AG09319 (cell line): ENCODE measurements at regions not wholly inside any gene's neighbourhood (a gene's known extent, or its start where the extent isn't known, plus 50 kb on each side); places are given as distances from the start of the nearest gene placed in this dataset.

Source experiments
- DNase-seq: peaks from one replicate; pipeline ENCODE4 v3.0.0-alpha.2; 2010; ENCODE audit warnings: low read depth; ENCODE audit errors: extremely low read depth
- TF ChIP-seq, protein P1 (sequence below): IDR thresholded peaks from 2 replicates; pipeline ENCODE4 v1.5.1; 2011; ENCODE audit warnings: low read depth, mild to moderate bottlenecking, inconsistent platforms, low read length, moderate library complexity

DNA sequence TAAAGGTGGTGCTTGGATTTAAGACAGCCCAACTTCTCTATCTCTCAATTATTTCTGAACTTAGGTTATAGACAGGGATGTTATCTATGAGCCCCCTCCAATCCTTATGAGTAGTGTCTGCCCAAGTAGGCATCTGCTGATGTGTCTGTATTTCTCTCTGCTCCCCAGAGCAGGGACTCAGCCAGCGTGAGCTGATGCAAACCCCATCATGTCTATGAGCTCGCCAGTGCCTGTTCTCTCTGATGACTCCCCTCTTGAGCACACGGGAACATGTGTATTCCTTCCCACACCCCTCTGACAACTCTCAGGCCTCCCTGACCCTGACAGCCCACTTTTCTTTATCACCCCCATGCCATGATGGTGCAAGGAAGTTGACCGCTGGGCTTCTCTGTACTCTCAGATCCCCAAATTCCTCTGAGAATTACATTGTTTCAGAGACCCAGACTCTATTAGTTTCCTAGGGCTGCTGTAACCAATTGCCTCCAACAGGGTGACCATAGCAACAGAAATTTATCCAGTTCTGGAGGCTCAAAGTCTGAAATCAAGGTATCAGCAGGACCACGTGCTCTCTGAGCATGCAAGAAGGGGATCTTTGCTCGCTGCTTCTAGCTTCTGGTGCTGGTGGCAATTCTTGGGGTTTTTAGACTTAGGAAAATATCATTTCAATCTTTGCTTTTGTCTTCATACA, 73.5 kb upstream of the ST8SIA2 start:
- DNase-seq: no peak
- TF ChIP-seq, protein P1, sequence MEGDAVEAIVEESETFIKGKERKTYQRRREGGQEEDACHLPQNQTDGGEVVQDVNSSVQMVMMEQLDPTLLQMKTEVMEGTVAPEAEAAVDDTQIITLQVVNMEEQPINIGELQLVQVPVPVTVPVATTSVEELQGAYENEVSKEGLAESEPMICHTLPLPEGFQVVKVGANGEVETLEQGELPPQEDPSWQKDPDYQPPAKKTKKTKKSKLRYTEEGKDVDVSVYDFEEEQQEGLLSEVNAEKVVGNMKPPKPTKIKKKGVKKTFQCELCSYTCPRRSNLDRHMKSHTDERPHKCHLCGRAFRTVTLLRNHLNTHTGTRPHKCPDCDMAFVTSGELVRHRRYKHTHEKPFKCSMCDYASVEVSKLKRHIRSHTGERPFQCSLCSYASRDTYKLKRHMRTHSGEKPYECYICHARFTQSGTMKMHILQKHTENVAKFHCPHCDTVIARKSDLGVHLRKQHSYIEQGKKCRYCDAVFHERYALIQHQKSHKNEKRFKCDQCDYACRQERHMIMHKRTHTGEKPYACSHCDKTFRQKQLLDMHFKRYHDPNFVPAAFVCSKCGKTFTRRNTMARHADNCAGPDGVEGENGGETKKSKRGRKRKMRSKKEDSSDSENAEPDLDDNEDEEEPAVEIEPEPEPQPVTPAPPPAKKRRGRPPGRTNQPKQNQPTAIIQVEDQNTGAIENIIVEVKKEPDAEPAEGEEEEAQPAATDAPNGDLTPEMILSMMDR: no peak

DNA sequence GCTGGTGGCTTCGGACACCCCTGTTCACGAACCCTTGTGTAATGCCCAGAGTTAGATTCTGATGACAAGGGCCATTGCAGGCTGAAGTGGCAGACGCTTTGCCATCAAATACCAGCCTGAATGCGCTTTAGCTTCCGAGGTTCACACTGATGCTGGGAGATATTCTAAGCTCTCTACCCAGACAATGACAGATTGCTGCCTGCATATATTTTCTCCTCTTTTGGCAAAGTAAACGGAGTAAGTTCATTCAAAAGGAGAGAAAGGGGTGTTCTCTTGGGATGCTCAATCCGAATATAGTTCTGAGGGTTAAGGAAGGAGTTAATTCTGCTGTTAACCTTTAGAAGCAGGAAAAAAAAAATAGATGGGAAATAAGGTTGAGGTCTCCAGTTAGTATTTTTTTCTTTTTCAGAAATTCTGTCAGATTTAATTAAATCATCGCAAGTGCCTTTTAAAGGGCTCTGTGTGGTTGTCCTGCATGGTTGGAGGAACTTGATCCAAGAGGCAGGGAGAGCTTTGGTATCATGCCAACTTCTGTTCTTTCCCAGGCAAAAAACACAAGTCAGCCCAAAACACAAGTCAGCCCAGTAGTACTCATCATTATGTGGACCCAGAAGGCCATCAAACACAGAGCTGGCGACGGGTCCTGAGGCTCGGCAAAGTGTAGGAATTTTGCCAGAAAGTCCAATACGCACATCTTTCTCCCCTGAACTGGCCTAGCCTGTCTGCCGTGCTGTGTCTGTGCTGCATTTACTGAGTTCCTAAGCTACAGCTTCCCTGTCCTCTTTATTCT, 70.9 kb upstream of the ST8SIA2 start:
- TF ChIP-seq, protein P1: no peak
- DNase-seq: no peak

DNA sequence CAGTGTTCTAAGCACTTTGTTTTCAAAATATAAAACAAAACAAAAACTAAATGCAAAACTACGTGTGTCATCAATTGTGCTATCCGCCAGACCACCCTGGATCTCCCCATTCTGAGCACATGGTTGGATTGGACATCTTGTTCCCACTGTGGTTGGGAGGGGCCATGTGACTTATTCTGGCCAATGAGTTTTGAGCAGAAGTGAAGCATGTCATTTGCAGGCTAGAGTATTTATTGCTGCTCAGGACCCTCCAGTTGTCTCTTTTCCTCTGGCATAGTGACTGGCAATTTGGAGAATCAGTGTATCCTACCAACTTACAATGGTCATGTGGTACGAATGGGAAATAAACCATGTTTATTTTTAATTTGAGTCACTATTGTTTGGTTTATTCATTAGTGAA, 70.2 kb upstream of the ST8SIA2 start:
- DNase-seq: no peak
- TF ChIP-seq, protein P1: no peak

DNA sequence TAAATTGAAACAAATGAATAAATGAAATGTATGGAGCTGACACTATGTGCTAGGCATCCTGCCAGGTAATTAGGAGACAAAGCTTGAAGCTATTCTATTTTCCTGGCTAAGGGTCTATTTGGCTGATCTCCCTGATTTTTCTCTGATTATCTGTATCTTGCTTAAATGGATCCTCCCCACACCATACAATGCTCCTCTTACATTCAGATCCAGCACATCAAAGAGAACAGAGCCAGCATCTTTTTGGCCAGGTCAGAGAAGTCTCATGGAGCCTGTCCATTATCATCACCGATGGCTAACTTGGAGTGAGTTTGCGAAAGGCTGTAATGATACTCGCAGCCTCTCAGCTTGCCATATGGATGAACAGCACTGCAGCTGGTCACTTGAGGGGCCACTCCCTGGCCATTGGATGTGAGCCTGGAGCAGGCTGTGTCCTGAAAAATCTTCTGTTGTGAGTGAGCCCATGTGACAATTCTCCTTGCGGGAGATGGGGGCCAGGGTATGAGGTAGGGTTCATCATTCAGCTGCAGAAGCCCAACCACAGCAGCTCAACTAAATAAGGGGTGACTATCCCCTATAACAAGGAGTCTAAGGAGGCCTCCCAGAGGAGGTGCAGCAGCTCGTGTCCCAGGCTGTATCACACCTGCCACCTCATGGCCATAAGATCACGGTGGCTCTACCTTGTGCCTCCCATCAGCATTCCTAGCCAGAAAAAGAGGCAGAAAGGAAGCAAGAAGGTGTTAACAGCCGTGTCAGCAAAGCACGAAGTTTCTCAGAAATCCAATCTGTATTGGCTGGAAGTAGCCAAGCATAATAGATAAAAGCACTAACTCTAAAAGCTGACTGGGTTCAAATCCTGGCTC, 69.3 kb upstream of the ST8SIA2 start:
- TF ChIP-seq, protein P1: no peak
- no peak for DNase-seq

DNA sequence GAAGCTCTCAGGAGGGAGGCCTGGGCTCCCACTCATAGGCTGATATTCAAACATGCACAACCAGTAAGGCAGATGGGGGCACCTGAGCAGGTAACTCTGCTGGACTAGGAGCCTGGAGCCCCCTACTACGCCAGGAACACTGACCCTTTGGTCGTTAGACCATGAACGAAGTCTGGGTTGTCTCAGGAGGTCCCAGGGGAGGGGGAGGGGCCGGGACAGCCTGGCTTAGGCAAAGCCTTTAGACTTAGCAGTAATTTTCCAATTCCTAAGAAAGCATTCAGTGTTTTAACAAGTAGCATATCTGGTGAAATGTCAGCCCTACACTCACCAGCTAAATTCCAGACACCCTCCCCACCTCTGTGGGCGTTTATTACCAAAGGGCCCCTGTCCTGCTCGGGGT, 67.4 kb upstream of the ST8SIA2 start:
- TF ChIP-seq, protein P1: no peak
- DNase-seq: no peak

DNA sequence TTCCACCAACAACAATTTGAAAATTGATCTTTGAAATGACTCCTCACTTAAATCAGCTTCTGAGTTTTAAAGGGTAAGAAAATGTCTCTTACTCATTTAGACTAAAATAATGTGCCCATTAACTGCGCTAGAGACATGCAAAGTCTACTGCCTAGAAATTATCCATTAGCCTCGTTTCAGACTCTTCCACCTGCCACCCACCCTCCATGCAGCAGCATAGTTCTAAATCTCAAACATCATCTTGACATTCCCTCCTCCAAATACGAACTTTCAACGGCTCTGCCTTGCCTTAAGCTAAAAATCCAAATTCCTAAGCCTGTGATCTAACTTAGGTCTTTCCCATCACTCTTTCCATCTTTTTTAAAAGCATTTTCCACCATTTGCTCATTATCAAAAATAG, 66.6 kb upstream of the ST8SIA2 start:
- no peak for DNase-seq
- TF ChIP-seq, protein P1: no peak
